ENCODE measurements at regions not wholly inside any gene's neighbourhood (a gene's known extent, or its start where the extent isn't known, plus 50 kb on each side); places are given as distances from the start of the nearest gene placed in this dataset.
A peak's percentile ranks its signal among the peaks of the same experiment; 100 is the strongest.

GRCh38 chr3:71964170-71964569 is 179.2 kb upstream of the PROK2 start:
- no peaks in the 10 kb centered on the region for H3K27me3 ChIP-seq (ENCODE audit: control insufficient read depth, insufficient read depth, low read length)
- H3K4me1 ChIP-seq (ENCODE audit: control insufficient read depth, insufficient read depth, low read length, poor library complexity, severe bottlenecking): no peaks in the 10 kb centered on the region
- Mint-ChIP-seq H3K27me3 (peaks cover 39% of the 10 kb centered on the region), H3K9me3 (peaks cover 0 to 2% (median 0%) of the 10 kb centered on the region in 7 donors), H3K27ac (peak overlapping the region in 1 of 3 donors; percentile 50), H3K36me3 (no peaks in the 10 kb centered on the region), H3K4me3 (no peak overlapping the region), H3K4me1 (no peaks in the 10 kb centered on the region)
- no peak overlapping the region for H3K27ac ChIP-seq (ENCODE audit: insufficient read depth, low read length, poor library complexity, severe bottlenecking)
- H3K4me3 ChIP-seq (ENCODE audit: low read depth, low read length): no peak overlapping the region
- ATAC-seq (ENCODE audit: low read depth in 2 of 2) (no peak), DNase-seq (no peak)
- no peaks in the 10 kb centered on the region for H3K36me3 ChIP-seq (ENCODE audit: control insufficient read depth, insufficient read depth, low read length)
- H3K9me3 ChIP-seq (ENCODE audit: control insufficient read depth in 2 of 2, low read length in 2 of 2): no peaks in the 10 kb centered on the region

GRCh38 chr3:71962561-71963240 is 177.8 kb upstream of the PROK2 start:
- H3K27ac Mint-ChIP-seq: no peak overlapping the region
- Histone ChIP-seq H3K4me1 (ENCODE audit: control insufficient read depth, insufficient read depth, low read length, poor library complexity, severe bottlenecking) (no peaks in the 10 kb centered on the region), H3K4me3 (ENCODE audit: low read depth, low read length) (no peak overlapping the region), H3K9me3 (ENCODE audit: control insufficient read depth in 2 of 2, low read length in 2 of 2) (no peaks in the 10 kb centered on the region), H3K36me3 (ENCODE audit: control insufficient read depth, insufficient read depth, low read length) (no peaks in the 10 kb centered on the region), H3K27ac (ENCODE audit: insufficient read depth, low read length, poor library complexity, severe bottlenecking) (no peak overlapping the region), H3K27me3 (ENCODE audit: control insufficient read depth, insufficient read depth, low read length) (no peaks in the 10 kb centered on the region)
- ATAC-seq (ENCODE audit: low read depth in 2 of 2) (no peak), DNase-seq (no peak)
- no peaks in the 10 kb centered on the region for H3K36me3 Mint-ChIP-seq
- H3K4me1 Mint-ChIP-seq: peaks cover 0 to 3% (median 0%) of the 10 kb centered on the region in 4 donors
- H3K27me3 Mint-ChIP-seq: peaks cover 35% of the 10 kb centered on the region
- no peak overlapping the region for H3K4me3 Mint-ChIP-seq
- peaks cover 0 to 2% (median 0%) of the 10 kb centered on the region in 7 donors for H3K9me3 Mint-ChIP-seq

GRCh38 chr3:71961891-71962290 is 176.9 kb upstream of the PROK2 start:
- peaks cover 32% of the 10 kb centered on the region for H3K27me3 Mint-ChIP-seq
- Histone ChIP-seq H3K4me1 (ENCODE audit: control insufficient read depth, insufficient read depth, low read length, poor library complexity, severe bottlenecking) (no peaks in the 10 kb centered on the region), H3K9me3 (ENCODE audit: control insufficient read depth in 2 of 2, low read length in 2 of 2) (no peaks in the 10 kb centered on the region), H3K36me3 (ENCODE audit: control insufficient read depth, insufficient read depth, low read length) (no peaks in the 10 kb centered on the region), H3K27me3 (ENCODE audit: control insufficient read depth, insufficient read depth, low read length) (no peaks in the 10 kb centered on the region), H3K27ac (ENCODE audit: insufficient read depth, low read length, poor library complexity, severe bottlenecking) (no peak overlapping the region), H3K4me3 (ENCODE audit: low read depth, low read length) (no peak overlapping the region)
- H3K4me3 Mint-ChIP-seq: no peak overlapping the region
- peaks cover 0 to 3% (median 0%) of the 10 kb centered on the region in 4 donors for H3K4me1 Mint-ChIP-seq
- ATAC-seq (ENCODE audit: low read depth in 2 of 2) (no peak), DNase-seq (no peak)
- H3K9me3 Mint-ChIP-seq: peaks cover 0 to 1% (median 0%) of the 10 kb centered on the region in 7 donors
- no peaks in the 10 kb centered on the region for H3K36me3 Mint-ChIP-seq
- H3K27ac Mint-ChIP-seq: no peak overlapping the region

GRCh38 chr3:71961378-71961777 is 176.4 kb upstream of the PROK2 start:
- H3K4me1 Mint-ChIP-seq: peaks cover 0 to 3% (median 0%) of the 10 kb centered on the region in 4 donors
- Histone ChIP-seq H3K9me3 (ENCODE audit: control insufficient read depth in 2 of 2, low read length in 2 of 2) (no peaks in the 10 kb centered on the region), H3K4me1 (ENCODE audit: control insufficient read depth, insufficient read depth, low read length, poor library complexity, severe bottlenecking) (no peaks in the 10 kb centered on the region), H3K36me3 (ENCODE audit: control insufficient read depth, insufficient read depth, low read length) (no peaks in the 10 kb centered on the region), H3K4me3 (ENCODE audit: low read depth, low read length) (no peak overlapping the region), H3K27me3 (ENCODE audit: control insufficient read depth, insufficient read depth, low read length) (no peaks in the 10 kb centered on the region), H3K27ac (ENCODE audit: insufficient read depth, low read length, poor library complexity, severe bottlenecking) (no peak overlapping the region)
- H3K36me3 Mint-ChIP-seq: no peaks in the 10 kb centered on the region
- no peaks in the 10 kb centered on the region for H3K9me3 Mint-ChIP-seq
- no peak for ATAC-seq (ENCODE audit: low read depth in 2 of 2)
- peaks cover 27% of the 10 kb centered on the region for H3K27me3 Mint-ChIP-seq
- DNase-seq: no peak
- no peak overlapping the region for H3K4me3 Mint-ChIP-seq
- H3K27ac Mint-ChIP-seq: no peak overlapping the region

GRCh38 chr3:71958533-71958932 is 173.6 kb upstream of the PROK2 start:
- Mint-ChIP-seq H3K36me3 (no peaks in the 10 kb centered on the region), H3K27me3 (peaks cover 13% of the 10 kb centered on the region), H3K9me3 (no peaks in the 10 kb centered on the region), H3K4me1 (peaks cover 0 to 7% (median 0%) of the 10 kb centered on the region in 4 donors), H3K4me3 (no peak overlapping the region), H3K27ac (peak overlapping the region in 1 of 3 donors; percentile 37)
- DNase-seq (peak in 1 of 3 donors; percentile 41), ATAC-seq (ENCODE audit: low read depth in 2 of 2) (no peak)
- H3K4me1 ChIP-seq (ENCODE audit: control insufficient read depth, insufficient read depth, low read length, poor library complexity, severe bottlenecking): no peaks in the 10 kb centered on the region
- H3K9me3 ChIP-seq (ENCODE audit: control insufficient read depth in 2 of 2, low read length in 2 of 2): no peaks in the 10 kb centered on the region
- no peaks in the 10 kb centered on the region for H3K36me3 ChIP-seq (ENCODE audit: control insufficient read depth, insufficient read depth, low read length)
- no peaks in the 10 kb centered on the region for H3K27me3 ChIP-seq (ENCODE audit: control insufficient read depth, insufficient read depth, low read length)
- H3K4me3 ChIP-seq (ENCODE audit: low read depth, low read length): no peak overlapping the region
- no peak overlapping the region for H3K27ac ChIP-seq (ENCODE audit: insufficient read depth, low read length, poor library complexity, severe bottlenecking)

- DNase-seq: no peak
- H3K27ac ChIP-seq (ENCODE audit: insufficient read depth, low read length, poor library complexity, severe bottlenecking): no peak overlapping the region
- no peaks in the 10 kb centered on the region for H3K27me3 ChIP-seq (ENCODE audit: control insufficient read depth, insufficient read depth, low read length)
- H3K9me3 ChIP-seq (ENCODE audit: control insufficient read depth in 2 of 2, low read length in 2 of 2): no peaks in the 10 kb centered on the region
- no peak overlapping the region for H3K4me3 ChIP-seq (ENCODE audit: low read depth, low read length)
- no peak for ATAC-seq (ENCODE audit: low read depth in 2 of 2)
- no peak overlapping the region for H3K4me3 Mint-ChIP-seq
- peaks cover 0 to 7% (median 0%) of the 10 kb centered on the region in 4 donors for H3K4me1 Mint-ChIP-seq
- H3K4me1 ChIP-seq (ENCODE audit: control insufficient read depth, insufficient read depth, low read length, poor library complexity, severe bottlenecking): no peaks in the 10 kb centered on the region
- no peaks in the 10 kb centered on the region for H3K36me3 Mint-ChIP-seq
- no peaks in the 10 kb centered on the region for H3K36me3 ChIP-seq (ENCODE audit: control insufficient read depth, insufficient read depth, low read length)
- peaks cover 1% of the 10 kb centered on the region for H3K27me3 Mint-ChIP-seq
- no peak overlapping the region for H3K27ac Mint-ChIP-seq
- no peaks in the 10 kb centered on the region for H3K9me3 Mint-ChIP-seq
These were observed 171.8 kb upstream of the PROK2 start for GRCh38 chr3:71956716-71957115.

- Histone ChIP-seq H3K27ac (ENCODE audit: insufficient read depth, low read length, poor library complexity, severe bottlenecking) (no peak overlapping the region), H3K4me1 (ENCODE audit: control insufficient read depth, insufficient read depth, low read length, poor library complexity, severe bottlenecking) (no peaks in the 10 kb centered on the region), H3K27me3 (ENCODE audit: control insufficient read depth, insufficient read depth, low read length) (no peaks in the 10 kb centered on the region), H3K36me3 (ENCODE audit: control insufficient read depth, insufficient read depth, low read length) (no peaks in the 10 kb centered on the region), H3K9me3 (ENCODE audit: control insufficient read depth in 2 of 2, low read length in 2 of 2) (no peaks in the 10 kb centered on the region), H3K4me3 (ENCODE audit: low read depth, low read length) (no peak overlapping the region)
- Mint-ChIP-seq H3K4me3 (no peak overlapping the region), H3K27ac (no peak overlapping the region), H3K4me1 (peaks cover 0 to 7% (median 0%) of the 10 kb centered on the region in 4 donors), H3K9me3 (no peaks in the 10 kb centered on the region), H3K36me3 (no peaks in the 10 kb centered on the region), H3K27me3 (no peaks in the 10 kb centered on the region)
- ATAC-seq (ENCODE audit: low read depth in 2 of 2) (no peak), DNase-seq (no peak)
These were observed 171.1 kb upstream of the PROK2 start for GRCh38 chr3:71956069-71956340.

- Histone ChIP-seq H3K4me1 (ENCODE audit: control insufficient read depth, insufficient read depth, low read length, poor library complexity, severe bottlenecking) (no peaks in the 10 kb centered on the region), H3K27me3 (ENCODE audit: control insufficient read depth, insufficient read depth, low read length) (no peaks in the 10 kb centered on the region), H3K36me3 (ENCODE audit: control insufficient read depth, insufficient read depth, low read length) (no peaks in the 10 kb centered on the region), H3K9me3 (ENCODE audit: control insufficient read depth in 2 of 2, low read length in 2 of 2) (no peaks in the 10 kb centered on the region), H3K27ac (ENCODE audit: insufficient read depth, low read length, poor library complexity, severe bottlenecking) (no peak overlapping the region), H3K4me3 (ENCODE audit: low read depth, low read length) (no peak overlapping the region)
- peaks cover 0 to 7% (median 0%) of the 10 kb centered on the region in 4 donors for H3K4me1 Mint-ChIP-seq
- DNase-seq (peak in 1 of 3 donors; percentile 46), ATAC-seq (ENCODE audit: low read depth in 2 of 2) (no peak)
- no peak overlapping the region for H3K4me3 Mint-ChIP-seq
- H3K27me3 Mint-ChIP-seq: no peaks in the 10 kb centered on the region
- H3K27ac Mint-ChIP-seq: no peak overlapping the region
- H3K9me3 Mint-ChIP-seq: no peaks in the 10 kb centered on the region
- H3K36me3 Mint-ChIP-seq: no peaks in the 10 kb centered on the region
These were observed 170.5 kb upstream of the PROK2 start for GRCh38 chr3:71955240-71956068.
